22Rv1 (cell line): ENCODE measurements at regions not wholly inside any gene's neighbourhood (a gene's known extent, or its start where the extent isn't known, plus 50 kb on each side); places are given as distances from the start of the nearest gene placed in this dataset.

Source experiments
- H3K27ac ChIP-seq: fragments of 450-650 bp; 2 replicates; pipeline ENCODE4 v1.5.1; 2017
- CTCF ChIP-seq: fragments of 450-650 bp; IDR thresholded peaks from 2 replicates; pipeline ENCODE4 v1.5.1; 2017; ENCODE audit warnings: mild to moderate bottlenecking
- ZFX ChIP-seq: fragments of 450-650 bp; IDR thresholded peaks from 2 replicates; pipeline ENCODE4 v1.6.1; 2017; ENCODE audit warnings: antibody characterized with exemption, borderline replicate concordance

GRCh38 chr6:14366872-14367271 lies 249.3 kb downstream of the CD83 start:
- no peak overlapping the region for H3K27ac ChIP-seq
- TF ChIP-seq ZFX (no peak), CTCF (no peak)

- no peak for TF ChIP-seq ZFX
- no peak for TF ChIP-seq CTCF
- no peak overlapping the region for H3K27ac ChIP-seq
Measured at GRCh38 chr6:14367296-14367695, 249.7 kb downstream of the CD83 start.

- H3K27ac ChIP-seq, result no peak overlapping the region
- TF ChIP-seq ZFX (no peak), CTCF (no peak)
Measured at GRCh38 chr6:14369717-14370116, 252.1 kb downstream of the CD83 start.

- TF ChIP-seq ZFX (no peak), CTCF (no peak)
- no peak overlapping the region for H3K27ac ChIP-seq
Measured at GRCh38 chr6:14371530-14371929, 254.0 kb downstream of the CD83 start.

GRCh38 chr6:14372734-14373489 lies 255.3 kb downstream of the CD83 start:
- TF ChIP-seq CTCF (no peak), ZFX (no peak)
- no peak overlapping the region for H3K27ac ChIP-seq

GRCh38 chr6:14373648-14374437 lies 256.3 kb downstream of the CD83 start:
- no peak overlapping the region for H3K27ac ChIP-seq
- TF ChIP-seq ZFX (no peak), CTCF (no peak)

GRCh38 chr6:14375930-14376329 lies 258.4 kb downstream of the CD83 start:
- no peak overlapping the region for H3K27ac ChIP-seq
- TF ChIP-seq CTCF, result no peak
- no peak for TF ChIP-seq ZFX
